C4-2B (cell line): ENCODE measurements at regions not wholly inside any gene's neighbourhood (a gene's known extent, or its start where the extent isn't known, plus 50 kb on each side); places are given as distances from the start of the nearest gene placed in this dataset.

Experiments
- ZFX ChIP-seq: fragments of 450-650 bp; IDR thresholded peaks from 2 replicates; pipeline ENCODE4 v1.6.1; 2017
- TF ChIP-seq, protein P1 (sequence below): fragments of 450-650 bp; conservative IDR thresholded peaks from 2 replicates; pipeline ENCODE4 v1.5.1; 2017; ENCODE audit warnings: mild to moderate bottlenecking

DNA sequence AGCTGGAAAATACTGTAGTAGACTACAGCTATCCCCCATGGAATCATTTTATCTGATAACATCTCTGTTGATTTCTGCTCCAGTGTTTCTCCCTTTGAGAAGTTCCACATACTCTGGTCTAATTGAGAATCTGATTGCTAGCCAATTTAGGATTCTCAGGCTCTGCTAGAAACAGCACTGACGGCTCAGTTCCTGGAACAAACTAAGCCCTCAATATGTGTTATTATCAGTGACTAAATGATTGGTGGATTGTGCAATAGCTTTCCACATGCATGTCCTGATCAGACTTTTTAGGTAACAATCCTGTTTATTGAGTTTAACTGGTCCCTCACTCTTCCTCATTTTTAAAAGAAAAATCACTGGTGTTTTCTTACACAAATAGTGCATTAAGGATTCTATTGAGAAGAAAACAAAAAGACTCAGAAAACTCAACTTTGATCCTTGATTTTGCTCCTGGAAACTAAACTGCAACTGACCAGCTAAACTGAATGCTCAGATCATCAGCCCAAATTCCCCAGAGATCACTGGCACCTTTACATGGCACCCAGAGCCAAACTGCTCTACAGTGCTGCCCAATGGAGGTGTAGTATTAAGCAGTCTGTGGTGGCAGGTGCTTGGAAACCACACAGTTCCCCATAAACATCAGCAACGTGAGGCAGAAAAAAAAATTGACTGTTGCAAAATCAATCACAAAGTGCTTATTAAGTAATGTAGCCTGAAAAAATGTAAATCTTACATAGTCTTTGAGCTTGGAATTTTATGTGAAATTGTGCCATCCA lies 423.7 kb downstream of the TOX3 start:
- TF ChIP-seq ZFX, result no peak
- TF ChIP-seq, protein P1, sequence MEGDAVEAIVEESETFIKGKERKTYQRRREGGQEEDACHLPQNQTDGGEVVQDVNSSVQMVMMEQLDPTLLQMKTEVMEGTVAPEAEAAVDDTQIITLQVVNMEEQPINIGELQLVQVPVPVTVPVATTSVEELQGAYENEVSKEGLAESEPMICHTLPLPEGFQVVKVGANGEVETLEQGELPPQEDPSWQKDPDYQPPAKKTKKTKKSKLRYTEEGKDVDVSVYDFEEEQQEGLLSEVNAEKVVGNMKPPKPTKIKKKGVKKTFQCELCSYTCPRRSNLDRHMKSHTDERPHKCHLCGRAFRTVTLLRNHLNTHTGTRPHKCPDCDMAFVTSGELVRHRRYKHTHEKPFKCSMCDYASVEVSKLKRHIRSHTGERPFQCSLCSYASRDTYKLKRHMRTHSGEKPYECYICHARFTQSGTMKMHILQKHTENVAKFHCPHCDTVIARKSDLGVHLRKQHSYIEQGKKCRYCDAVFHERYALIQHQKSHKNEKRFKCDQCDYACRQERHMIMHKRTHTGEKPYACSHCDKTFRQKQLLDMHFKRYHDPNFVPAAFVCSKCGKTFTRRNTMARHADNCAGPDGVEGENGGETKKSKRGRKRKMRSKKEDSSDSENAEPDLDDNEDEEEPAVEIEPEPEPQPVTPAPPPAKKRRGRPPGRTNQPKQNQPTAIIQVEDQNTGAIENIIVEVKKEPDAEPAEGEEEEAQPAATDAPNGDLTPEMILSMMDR, result no peak
